ENCODE measurements at regions not wholly inside any gene's neighbourhood (a gene's known extent, or its start where the extent isn't known, plus 50 kb on each side); places are given as distances from the start of the nearest gene placed in this dataset.

DNA sequence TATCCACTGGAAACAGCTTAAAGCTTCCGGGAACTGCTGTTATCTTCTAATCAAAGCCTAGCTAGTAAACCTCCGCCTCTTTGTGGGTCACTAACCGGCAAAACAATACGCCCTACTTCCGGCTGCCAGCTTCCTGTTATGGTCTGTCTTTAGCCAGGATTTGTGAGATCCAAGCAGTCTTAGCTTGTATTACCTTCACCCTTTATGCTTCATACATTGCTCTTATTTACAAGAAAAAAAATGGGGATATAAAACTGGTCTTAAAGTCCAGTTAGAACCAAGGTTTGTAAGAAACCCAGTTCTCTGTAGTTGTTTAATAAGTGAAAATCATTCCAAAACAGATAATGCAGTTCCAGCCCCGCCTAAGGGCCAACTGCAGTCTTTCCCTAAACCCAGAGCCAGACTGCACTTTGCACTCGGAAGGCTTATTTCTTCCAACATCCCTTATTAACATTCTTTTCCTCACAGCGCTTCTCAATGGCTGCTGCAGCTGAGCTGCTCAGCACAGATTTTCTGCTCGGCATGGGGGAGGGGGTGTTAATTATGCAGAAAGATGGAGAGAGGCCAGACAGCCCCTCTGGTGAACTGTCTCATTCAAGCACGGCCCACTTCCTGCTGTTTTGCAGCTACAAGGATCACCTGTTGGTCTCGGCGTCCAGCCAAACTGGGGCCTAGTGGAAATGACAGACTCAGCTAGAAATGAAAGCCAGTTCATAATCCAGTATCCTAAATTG, 368.4 kb downstream of the KLF12 start:
- H3K4me3 ChIP-seq (ENCODE audit: low read depth, low read length, poor library complexity, severe bottlenecking) = peak overlapping the region; percentile 46
- peak overlapping the region; percentile 3; the same call in 1 of the 2 replicates for H2AFZ ChIP-seq (ENCODE audit: low read length)

GRCh38 chr13:73759434-73759833, 374.8 kb downstream of the KLF12 start:
- Histone ChIP-seq H3F3A (ENCODE audit: insufficient read depth, low read length) (no peaks in the 10 kb centered on the region), H3K9me2 (ENCODE audit: low read depth, low read length) (no peaks in the 10 kb centered on the region)
- TF ChIP-seq EZH2 (IDR thresholded peaks at IDR 0.05; ENCODE audit: borderline replicate concordance, low read length) (no peak), CTCF (IDR thresholded peaks at IDR 0.05; ENCODE audit: low read length) (no peak)

More for the DNA sequence above, 368.4 kb downstream of the KLF12 start:
- Histone ChIP-seq H4K20me1 (ENCODE audit: insufficient read depth, low read length) (no peaks in the 10 kb centered on the region), H3K9ac (ENCODE audit: low read length) (peak overlapping the region; percentile 45), H3F3A (ENCODE audit: insufficient read depth, low read length) (no peaks in the 10 kb centered on the region), H3K4me2 (ENCODE audit: low read length) (peak overlapping the region; percentile 68), H3K4me1 (ENCODE audit: insufficient read depth, low read length, severe bottlenecking) (peaks cover 45% of the 10 kb centered on the region), H3K9me3 (ENCODE audit: low read length) (no peaks in the 10 kb centered on the region), H3K27ac (ENCODE audit: low read depth, low read length, poor library complexity, severe bottlenecking) (peak overlapping the region; percentile 91), H3K79me2 (ENCODE audit: insufficient read depth, low read length) (no peaks in the 10 kb centered on the region), H3K9me2 (ENCODE audit: low read depth, low read length) (no peaks in the 10 kb centered on the region), H3K36me3 (ENCODE audit: insufficient read depth, low read length) (peaks cover 26% of the 10 kb centered on the region), H3K27me3 (ENCODE audit: insufficient read depth, low read length) (no peaks in the 10 kb centered on the region)
- TF ChIP-seq CTCF (IDR thresholded peaks at IDR 0.05; ENCODE audit: low read length) (no peak), EZH2 (IDR thresholded peaks at IDR 0.05; ENCODE audit: borderline replicate concordance, low read length) (no peak)

GRCh38 chr13:73757481-73758233, 376.5 kb downstream of the KLF12 start:
- no peak overlapping the region for H2AFZ ChIP-seq (ENCODE audit: low read length)
- no peak overlapping the region for H3K4me2 ChIP-seq (ENCODE audit: low read length)
- H3K4me3 ChIP-seq (ENCODE audit: low read depth, low read length, poor library complexity, severe bottlenecking) = no peak overlapping the region
- no peaks in the 10 kb centered on the region for H3K79me2 ChIP-seq (ENCODE audit: insufficient read depth, low read length)
- H3K9me3 ChIP-seq (ENCODE audit: low read length) = no peaks in the 10 kb centered on the region
- H3K9me2 ChIP-seq (ENCODE audit: low read depth, low read length) = no peaks in the 10 kb centered on the region
- H3K9ac ChIP-seq (ENCODE audit: low read length) = no peak overlapping the region
- TF ChIP-seq CTCF (IDR thresholded peaks at IDR 0.05; ENCODE audit: low read length) (no peak), EZH2 (IDR thresholded peaks at IDR 0.05; ENCODE audit: borderline replicate concordance, low read length) (no peak)
- H3F3A ChIP-seq (ENCODE audit: insufficient read depth, low read length) = no peaks in the 10 kb centered on the region
- H3K27ac ChIP-seq (ENCODE audit: low read depth, low read length, poor library complexity, severe bottlenecking) = no peak overlapping the region
- H4K20me1 ChIP-seq (ENCODE audit: insufficient read depth, low read length) = no peaks in the 10 kb centered on the region
- H3K27me3 ChIP-seq (ENCODE audit: insufficient read depth, low read length) = no peaks in the 10 kb centered on the region
- peaks cover 8% of the 10 kb centered on the region for H3K4me1 ChIP-seq (ENCODE audit: insufficient read depth, low read length, severe bottlenecking)
- H3K36me3 ChIP-seq (ENCODE audit: insufficient read depth, low read length) = peaks cover 8% of the 10 kb centered on the region; the same call in 1 of the 2 replicates

More at GRCh38 chr13:73759434-73759833, 374.8 kb downstream of the KLF12 start:
- Histone ChIP-seq H3K4me1 (ENCODE audit: insufficient read depth, low read length, severe bottlenecking) (peaks cover 8% of the 10 kb centered on the region), H3K9me3 (ENCODE audit: low read length) (no peaks in the 10 kb centered on the region), H3K4me2 (ENCODE audit: low read length) (no peak overlapping the region), H2AFZ (ENCODE audit: low read length) (no peak overlapping the region), H3K36me3 (ENCODE audit: insufficient read depth, low read length) (peaks cover 21% of the 10 kb centered on the region), H3K27ac (ENCODE audit: low read depth, low read length, poor library complexity, severe bottlenecking) (no peak overlapping the region), H3K27me3 (ENCODE audit: insufficient read depth, low read length) (no peaks in the 10 kb centered on the region), H3K9ac (ENCODE audit: low read length) (no peak overlapping the region), H3K4me3 (ENCODE audit: low read depth, low read length, poor library complexity, severe bottlenecking) (no peak overlapping the region), H4K20me1 (ENCODE audit: insufficient read depth, low read length) (no peaks in the 10 kb centered on the region), H3K79me2 (ENCODE audit: insufficient read depth, low read length) (no peaks in the 10 kb centered on the region)
